Astrocyte (in vitro differentiated cells and primary cell): ENCODE measurements at regions not wholly inside any gene's neighbourhood (a gene's known extent, or its start where the extent isn't known, plus 50 kb on each side); places are given as distances from the start of the nearest gene placed in this dataset.

Experiments used
- DNase-seq: peaks from one replicate; pipeline ENCODE4 v3.0.0-alpha.2; 2010; ENCODE audit warnings: low read depth
- FAIRE-seq: peaks from 2 replicates; lab custom pipeline; 2011; peaks lifted over from hg19 to GRCh38; lab: Jason Lieb, UNC
- H2AFZ ChIP-seq: 2 replicates; pipeline ENCODE4 v1.6.0; 2012; ENCODE audit warnings: low read depth, low read length, inconsistent platforms
- H3K27ac ChIP-seq: 2 replicates; pipeline ENCODE4 v1.5.1; 2011; ENCODE audit warnings: low read depth, low read length, inconsistent platforms
- H3K27me3 ChIP-seq: 2 replicates; pipeline ENCODE4 v1.6.0; 2011; ENCODE audit warnings: low read length, inconsistent platforms; ENCODE audit not compliant: insufficient read depth
- H3K36me3 ChIP-seq: 2 replicates; pipeline ENCODE4 v1.5.1; 2011; ENCODE audit warnings: low read length, inconsistent platforms; ENCODE audit not compliant: insufficient read depth
- H3K4me1 ChIP-seq: 2 replicates; pipeline ENCODE4 v1.5.1; 2011; ENCODE audit warnings: low read length, inconsistent platforms; ENCODE audit not compliant: insufficient read depth
- H3K4me2 ChIP-seq: 2 replicates; pipeline ENCODE4 v1.6.0; 2012; ENCODE audit warnings: low read length, inconsistent platforms
- H3K4me3 ChIP-seq: 2 replicates; pipeline ENCODE4 v1.5.1; 2011; ENCODE audit warnings: low read depth, mild to moderate bottlenecking, low read length, inconsistent platforms; ENCODE audit not compliant: insufficient read depth
- H3K79me2 ChIP-seq: 2 replicates; pipeline ENCODE4 v1.6.0; 2012; ENCODE audit warnings: mild to moderate bottlenecking, low read length, inconsistent platforms; ENCODE audit not compliant: insufficient read depth
- H3K9ac ChIP-seq: 2 replicates; pipeline ENCODE4 v1.6.0; 2012; ENCODE audit warnings: mild to moderate bottlenecking, low read length, inconsistent platforms
- H3K9me3 ChIP-seq: 2 replicates; pipeline ENCODE4 v1.5.1; 2012; ENCODE audit warnings: low read depth, mild to moderate bottlenecking, low read length, inconsistent platforms; ENCODE audit not compliant: insufficient read depth
- H4K20me1 ChIP-seq: 2 replicates; pipeline ENCODE4 v1.6.0; 2012; ENCODE audit warnings: low read length, inconsistent platforms; ENCODE audit not compliant: insufficient read depth
- H3K27ac Mint-ChIP-seq: one replicate; pipeline ENCODE4 v1.8.0; 2021; ENCODE audit warnings: mild to moderate bottlenecking, mixed read lengths; ENCODE audit not compliant: unreplicated experiment
- H3K27me3 Mint-ChIP-seq: one replicate; pipeline ENCODE4 v1.8.0; 2021; ENCODE audit warnings: low read depth, mixed read lengths; ENCODE audit not compliant: unreplicated experiment
- H3K36me3 Mint-ChIP-seq: one replicate; pipeline ENCODE4 v1.8.0; 2021; ENCODE audit warnings: low read depth, mixed read lengths; ENCODE audit not compliant: unreplicated experiment
- H3K4me1 Mint-ChIP-seq: one replicate; pipeline ENCODE4 v1.8.0; 2021; ENCODE audit warnings: low read depth, mixed read lengths; ENCODE audit not compliant: unreplicated experiment
- H3K4me3 Mint-ChIP-seq: one replicate; pipeline ENCODE4 v1.8.0; 2021; ENCODE audit warnings: mild to moderate bottlenecking, moderate library complexity, mixed read lengths; ENCODE audit not compliant: unreplicated experiment
- H3K9me3 Mint-ChIP-seq: one replicate; pipeline ENCODE4 v1.8.0; 2021; ENCODE audit warnings: mild to moderate bottlenecking, mixed read lengths; ENCODE audit not compliant: unreplicated experiment
- EZH2 ChIP-seq: IDR thresholded peaks from 2 replicates; pipeline ENCODE4 v1.6.1; 2012; ENCODE audit warnings: mild to moderate bottlenecking, low read length, inconsistent platforms; ENCODE audit not compliant: insufficient read depth
- TF ChIP-seq, protein P1 (sequence below): IDR thresholded peaks from 2 replicates; pipeline ENCODE4 v1.5.1; 2011; ENCODE audit warnings: low read depth, mild to moderate bottlenecking, inconsistent platforms, low read length, moderate library complexity; ENCODE audit not compliant: insufficient read depth

DNA sequence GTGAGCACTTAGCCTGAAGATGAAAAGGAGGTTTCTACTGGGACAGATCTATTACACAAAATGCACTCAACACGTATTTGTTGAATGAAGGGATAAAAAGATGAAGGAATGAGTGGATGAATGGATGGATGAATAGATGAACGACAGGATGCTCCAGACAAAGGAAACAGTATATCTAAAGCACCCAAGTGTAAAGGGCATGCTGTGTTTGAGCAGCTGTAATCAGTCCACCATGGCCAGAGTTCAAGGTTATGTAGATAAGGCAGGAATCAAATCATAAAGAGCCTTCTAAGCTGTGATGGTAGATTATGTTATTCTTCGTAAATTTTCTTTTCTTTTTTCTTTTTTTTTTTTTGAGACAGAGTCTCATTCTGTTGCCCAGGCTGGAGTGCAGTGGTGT is 194.4 kb upstream of the FOXN2 start:
- H3K9me3 Mint-ChIP-seq: no peaks in the 10 kb centered on the region
- no peaks in the 10 kb centered on the region for H3K36me3 Mint-ChIP-seq
- H3K4me1 ChIP-seq: no peaks in the 10 kb centered on the region
- no peak overlapping the region for H3K27ac Mint-ChIP-seq
- no peak overlapping the region for H2AFZ ChIP-seq
- H3K27me3 Mint-ChIP-seq: no peaks in the 10 kb centered on the region
- no peak overlapping the region for H3K4me2 ChIP-seq
- no peaks in the 10 kb centered on the region for H3K36me3 ChIP-seq
- H3K9me3 ChIP-seq: no peaks in the 10 kb centered on the region
- no peak overlapping the region for H3K4me3 Mint-ChIP-seq
- H3K27ac ChIP-seq: no peak overlapping the region
- DNase-seq: no peak
- no peaks in the 10 kb centered on the region for H3K4me1 Mint-ChIP-seq
- FAIRE-seq: no peak
- no peak overlapping the region for H3K9ac ChIP-seq
- H3K79me2 ChIP-seq: no peaks in the 10 kb centered on the region
- H3K27me3 ChIP-seq: no peaks in the 10 kb centered on the region
- H3K4me3 ChIP-seq: no peak overlapping the region
- no peak for TF ChIP-seq EZH2
- TF ChIP-seq, protein P1, sequence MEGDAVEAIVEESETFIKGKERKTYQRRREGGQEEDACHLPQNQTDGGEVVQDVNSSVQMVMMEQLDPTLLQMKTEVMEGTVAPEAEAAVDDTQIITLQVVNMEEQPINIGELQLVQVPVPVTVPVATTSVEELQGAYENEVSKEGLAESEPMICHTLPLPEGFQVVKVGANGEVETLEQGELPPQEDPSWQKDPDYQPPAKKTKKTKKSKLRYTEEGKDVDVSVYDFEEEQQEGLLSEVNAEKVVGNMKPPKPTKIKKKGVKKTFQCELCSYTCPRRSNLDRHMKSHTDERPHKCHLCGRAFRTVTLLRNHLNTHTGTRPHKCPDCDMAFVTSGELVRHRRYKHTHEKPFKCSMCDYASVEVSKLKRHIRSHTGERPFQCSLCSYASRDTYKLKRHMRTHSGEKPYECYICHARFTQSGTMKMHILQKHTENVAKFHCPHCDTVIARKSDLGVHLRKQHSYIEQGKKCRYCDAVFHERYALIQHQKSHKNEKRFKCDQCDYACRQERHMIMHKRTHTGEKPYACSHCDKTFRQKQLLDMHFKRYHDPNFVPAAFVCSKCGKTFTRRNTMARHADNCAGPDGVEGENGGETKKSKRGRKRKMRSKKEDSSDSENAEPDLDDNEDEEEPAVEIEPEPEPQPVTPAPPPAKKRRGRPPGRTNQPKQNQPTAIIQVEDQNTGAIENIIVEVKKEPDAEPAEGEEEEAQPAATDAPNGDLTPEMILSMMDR: no peak
- no peaks in the 10 kb centered on the region for H4K20me1 ChIP-seq

DNA sequence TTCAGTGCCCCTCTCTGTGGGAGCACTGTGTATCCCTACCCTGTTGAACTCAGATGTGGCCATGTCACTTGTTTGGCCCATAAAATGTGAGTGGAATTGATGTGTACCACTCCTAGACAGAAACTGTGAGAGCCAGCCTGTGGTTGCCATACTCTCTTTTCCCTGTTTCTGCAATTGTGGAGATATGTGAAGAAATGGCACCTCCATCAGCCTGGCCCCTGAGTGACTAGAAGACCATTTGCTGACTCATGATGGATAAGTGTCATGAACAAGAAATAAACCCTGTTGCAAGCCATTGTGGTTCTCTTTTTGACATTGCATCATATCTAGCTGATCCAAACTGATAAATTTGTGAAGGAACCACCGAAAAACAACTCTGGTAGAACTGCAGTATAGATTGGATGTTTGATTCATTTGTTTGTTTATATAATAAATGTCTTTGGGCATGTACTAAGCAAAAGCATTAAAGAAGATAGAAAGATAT is 193.7 kb upstream of the FOXN2 start:
- no peak for FAIRE-seq
- no peak overlapping the region for H3K4me3 Mint-ChIP-seq
- no peaks in the 10 kb centered on the region for H3K36me3 Mint-ChIP-seq

DNA sequence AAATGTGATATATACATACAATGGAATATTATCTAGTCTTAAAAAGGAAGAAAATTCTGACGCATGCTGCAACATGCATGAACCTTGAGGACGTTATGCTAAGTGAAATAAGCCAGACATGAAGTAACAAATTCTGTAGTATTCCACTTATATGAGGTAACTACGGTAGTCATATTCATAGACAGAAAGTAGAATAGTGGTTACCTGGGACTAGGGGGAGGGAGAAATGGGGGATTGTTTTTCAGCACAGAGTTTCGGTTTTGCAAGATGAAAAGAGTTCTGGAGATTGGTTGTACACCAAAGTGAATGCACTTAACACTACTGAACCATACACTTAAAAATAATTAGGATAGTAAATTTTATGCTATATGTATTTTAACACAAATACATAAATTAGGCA is 192.3 kb upstream of the FOXN2 start:
- Mint-ChIP-seq H3K36me3 (no peaks in the 10 kb centered on the region), H3K27me3 (no peaks in the 10 kb centered on the region), H3K27ac (no peak overlapping the region), H3K9me3 (no peaks in the 10 kb centered on the region), H3K4me1 (no peaks in the 10 kb centered on the region), H3K4me3 (no peak overlapping the region)
- Histone ChIP-seq H3K79me2 (no peaks in the 10 kb centered on the region), H3K9me3 (no peaks in the 10 kb centered on the region), H3K4me2 (no peak overlapping the region), H3K36me3 (no peaks in the 10 kb centered on the region), H3K27ac (no peak overlapping the region), H2AFZ (no peak overlapping the region), H4K20me1 (no peaks in the 10 kb centered on the region), H3K27me3 (no peaks in the 10 kb centered on the region), H3K4me3 (no peak overlapping the region), H3K4me1 (no peaks in the 10 kb centered on the region), H3K9ac (no peak overlapping the region)
- TF ChIP-seq, protein P1: no peak
- TF ChIP-seq EZH2: no peak
- no peak for DNase-seq
- FAIRE-seq: no peak

More for the DNA sequence above, 193.7 kb upstream of the FOXN2 start:
- Histone ChIP-seq H4K20me1 (no peaks in the 10 kb centered on the region), H3K4me1 (no peaks in the 10 kb centered on the region), H3K36me3 (no peaks in the 10 kb centered on the region), H3K4me2 (no peak overlapping the region), H3K4me3 (no peak overlapping the region), H3K9me3 (no peaks in the 10 kb centered on the region), H3K27me3 (no peaks in the 10 kb centered on the region), H3K27ac (no peak overlapping the region), H3K9ac (no peak overlapping the region), H3K79me2 (no peaks in the 10 kb centered on the region), H2AFZ (no peak overlapping the region)
- Mint-ChIP-seq H3K27ac (no peak overlapping the region), H3K27me3 (no peaks in the 10 kb centered on the region), H3K4me1 (no peaks in the 10 kb centered on the region), H3K9me3 (no peaks in the 10 kb centered on the region)
- TF ChIP-seq, protein P1: no peak
- no peak for TF ChIP-seq EZH2
- DNase-seq: no peak
